SK-N-MC (cell line): ENCODE measurements at regions not wholly inside any gene's neighbourhood (a gene's known extent, or its start where the extent isn't known, plus 50 kb on each side); places are given as distances from the start of the nearest gene placed in this dataset.

Experiments used
- DNase-seq: peaks from one replicate; pipeline ENCODE4 v3.0.0-alpha.2; 2011; ENCODE audit warnings: low read depth, low spot score
- H3K27ac ChIP-seq: fragments of 200-600 bp; sonication (generic); 2 replicates; pipeline ENCODE4 v1.5.1; 2016; ENCODE audit warnings: mixed run types
- H3K36me3 ChIP-seq: fragments of 200-600 bp; sonication (generic); 2 replicates; pipeline ENCODE4 v1.6.1; 2017; ENCODE audit warnings: antibody characterized with exemption, low read length, mixed read lengths; ENCODE audit not compliant: insufficient read depth
- H3K4me3 ChIP-seq: fragments of 200-600 bp; sonication (generic); 2 replicates; pipeline ENCODE4 v1.5.1; 2016
- H3K9ac ChIP-seq: fragments of 200-600 bp; sonication (generic); 2 replicates; pipeline ENCODE4 v1.8.0; 2017; ENCODE audit warnings: mixed run types, mixed read lengths; ENCODE audit not compliant: insufficient read length
- H3K9me3 ChIP-seq: fragments of 200-600 bp; sonication (generic); 2 replicates; pipeline ENCODE4 v1.6.1; 2017; ENCODE audit warnings: low read depth, mild to moderate bottlenecking, antibody characterized with exemption, low read length, moderate library complexity, mixed read lengths
- EZH2 ChIP-seq: fragments of 200-600 bp; sonication (generic); IDR thresholded peaks from one replicate; pipeline ENCODE4 v1.6.1; 2017; ENCODE audit warnings: antibody characterized with exemption
- FOXP2 ChIP-seq: optimal IDR thresholded peaks from 2 replicates; pipeline ENCODE3; 2011; ENCODE audit warnings: mild to moderate bottlenecking, moderate library complexity; ENCODE audit not compliant: insufficient read depth; ENCODE audit errors: extremely low read length, control extremely low read depth
- POLR2AphosphoS5 ChIP-seq: IDR thresholded peaks from 2 replicates; pipeline ENCODE4 v1.6.1; 2012; ENCODE audit warnings: mild to moderate bottlenecking, low read depth, low read length, borderline replicate concordance

- TF ChIP-seq FOXP2 (no peak), EZH2 (no peak), POLR2AphosphoS5 (no peak)
- no peaks in the 10 kb centered on the region for H3K9me3 ChIP-seq
- H3K9ac ChIP-seq, result no peak overlapping the region
- DNase-seq, result no peak
- no peaks in the 10 kb centered on the region for H3K36me3 ChIP-seq
- H3K4me3 ChIP-seq, result no peak overlapping the region
- H3K27ac ChIP-seq, result no peak overlapping the region
Observed at GRCh38 chr7:21361413-21362125, 66.3 kb upstream of the SP4 start.

DNA sequence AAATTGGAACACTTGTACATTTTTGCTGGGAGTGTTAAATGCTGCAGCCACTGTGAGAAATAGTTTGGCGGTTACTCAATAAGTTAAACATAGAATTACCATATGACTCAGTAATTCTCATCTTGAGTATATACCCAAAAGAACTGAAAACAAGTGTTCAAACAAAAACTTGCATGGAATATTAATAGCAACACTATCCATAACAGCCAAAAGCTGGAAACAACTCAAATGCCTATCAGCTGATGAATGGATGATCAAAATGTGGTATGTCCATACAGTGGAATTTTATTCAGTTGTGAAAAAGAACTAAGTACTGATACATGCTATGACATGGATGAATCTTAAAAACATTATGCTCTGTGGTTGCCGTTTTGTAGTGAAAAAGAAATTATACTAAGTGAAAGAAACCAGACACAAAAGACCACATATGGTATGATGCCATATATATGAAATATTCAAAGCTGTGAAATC lies 63.0 kb upstream of the SP4 start:
- Histone ChIP-seq H3K36me3 (no peaks in the 10 kb centered on the region), H3K9me3 (no peaks in the 10 kb centered on the region), H3K9ac (no peak overlapping the region), H3K4me3 (no peak overlapping the region), H3K27ac (no peak overlapping the region)
- TF ChIP-seq POLR2AphosphoS5, result no peak
- TF ChIP-seq EZH2, result no peak
- no peak for TF ChIP-seq FOXP2
- no peak for DNase-seq

DNA sequence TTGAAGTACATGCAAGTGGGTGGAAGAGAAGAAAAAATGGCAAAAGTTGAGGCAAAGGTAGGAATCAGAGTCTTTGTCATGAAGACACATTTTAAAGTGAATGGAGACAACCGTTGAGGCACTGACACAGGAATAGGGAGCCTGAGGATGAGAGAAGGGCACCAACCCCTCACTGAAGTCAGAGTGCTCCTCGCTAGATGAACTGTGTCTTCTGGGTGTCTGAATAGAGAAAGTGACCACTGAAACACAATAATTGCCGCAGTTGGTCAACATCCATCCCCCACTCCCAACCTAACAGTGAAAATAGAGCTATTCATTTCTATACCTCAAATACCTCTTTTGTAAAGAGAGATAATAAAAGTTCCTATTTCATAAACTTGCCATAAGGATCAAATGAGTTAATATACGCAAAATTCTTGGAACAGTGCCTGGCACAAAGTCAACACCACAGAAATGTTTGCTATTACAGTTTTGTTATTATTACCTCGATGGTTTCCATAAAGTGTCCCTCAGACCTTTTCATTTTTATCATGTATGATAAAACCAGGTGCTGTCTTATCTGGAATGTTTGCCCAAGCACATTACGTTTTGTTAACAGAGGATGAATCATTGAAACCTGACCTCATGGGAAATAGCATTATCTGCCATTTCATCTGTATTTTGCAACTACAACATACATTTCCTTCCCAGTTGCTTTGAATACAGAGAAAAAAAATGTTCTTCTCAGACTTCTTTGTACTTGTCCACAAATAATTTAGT lies 61.8 kb upstream of the SP4 start:
- no peak for DNase-seq
- H3K9me3 ChIP-seq, result no peaks in the 10 kb centered on the region
- no peak overlapping the region for H3K9ac ChIP-seq
- H3K4me3 ChIP-seq, result no peak overlapping the region
- H3K27ac ChIP-seq, result no peak overlapping the region
- H3K36me3 ChIP-seq, result no peaks in the 10 kb centered on the region
- TF ChIP-seq FOXP2 (no peak), EZH2 (no peak), POLR2AphosphoS5 (no peak)

- Histone ChIP-seq H3K36me3 (no peaks in the 10 kb centered on the region), H3K4me3 (no peak overlapping the region), H3K27ac (no peak overlapping the region), H3K9me3 (no peaks in the 10 kb centered on the region), H3K9ac (no peak overlapping the region)
- no peak for DNase-seq
- no peak for TF ChIP-seq POLR2AphosphoS5
- no peak for TF ChIP-seq FOXP2
- TF ChIP-seq EZH2, result no peak
Observed at GRCh38 chr7:21367081-21367480, 60.8 kb upstream of the SP4 start.

GRCh38 chr7:21367537-21367936 lies 60.3 kb upstream of the SP4 start:
- H3K9ac ChIP-seq, result no peak overlapping the region
- H3K4me3 ChIP-seq, result no peak overlapping the region
- DNase-seq, result no peak
- H3K36me3 ChIP-seq, result no peaks in the 10 kb centered on the region
- no peak overlapping the region for H3K27ac ChIP-seq
- H3K9me3 ChIP-seq, result no peaks in the 10 kb centered on the region
- TF ChIP-seq POLR2AphosphoS5, result no peak
- TF ChIP-seq EZH2, result no peak
- no peak for TF ChIP-seq FOXP2

- Histone ChIP-seq H3K9ac (no peak overlapping the region), H3K27ac (no peak overlapping the region), H3K4me3 (no peak overlapping the region), H3K36me3 (no peaks in the 10 kb centered on the region), H3K9me3 (no peaks in the 10 kb centered on the region)
- no peak for TF ChIP-seq EZH2
- DNase-seq, result no peak
Observed at GRCh38 chr7:21368317-21368716, 59.6 kb upstream of the SP4 start.

GRCh38 chr7:21370283-21370982 lies 57.5 kb upstream of the SP4 start:
- TF ChIP-seq FOXP2 (no peak), EZH2 (no peak), POLR2AphosphoS5 (no peak)
- Histone ChIP-seq H3K4me3 (no peak overlapping the region), H3K27ac (no peak overlapping the region), H3K9ac (no peak overlapping the region), H3K9me3 (no peaks in the 10 kb centered on the region), H3K36me3 (no peaks in the 10 kb centered on the region)
- no peak for DNase-seq

- TF ChIP-seq FOXP2, result no peak
- no peak for TF ChIP-seq POLR2AphosphoS5
- TF ChIP-seq EZH2, result no peak
- no peaks in the 10 kb centered on the region for H3K9me3 ChIP-seq
- DNase-seq, result no peak
- H3K36me3 ChIP-seq, result no peaks in the 10 kb centered on the region
- no peak overlapping the region for H3K27ac ChIP-seq
- no peak overlapping the region for H3K9ac ChIP-seq
- H3K4me3 ChIP-seq, result no peak overlapping the region
Observed at GRCh38 chr7:21371360-21371759, 56.5 kb upstream of the SP4 start.

DNA sequence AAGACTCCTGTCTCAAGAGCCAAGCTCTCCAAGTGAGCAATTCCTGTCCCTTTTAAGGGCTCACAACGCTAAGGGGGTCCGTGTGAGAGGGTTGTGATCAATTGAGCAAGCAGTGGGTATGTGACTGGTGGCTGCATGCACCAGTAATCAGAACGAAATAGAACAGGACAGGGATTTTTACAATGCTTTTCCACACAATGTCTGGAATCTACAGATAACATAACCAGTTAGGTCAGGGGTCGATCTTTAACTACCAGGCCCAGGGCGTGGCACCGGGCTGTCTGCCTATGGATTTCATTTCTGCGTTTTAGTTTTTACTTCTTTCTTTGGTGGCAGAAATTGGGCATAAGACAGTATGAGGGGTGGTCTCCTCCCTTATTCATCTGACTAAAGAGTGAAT lies 54.9 kb upstream of the SP4 start:
- no peak for DNase-seq
- Histone ChIP-seq H3K9ac (no peak overlapping the region), H3K4me3 (no peak overlapping the region), H3K9me3 (no peaks in the 10 kb centered on the region), H3K27ac (no peak overlapping the region), H3K36me3 (no peaks in the 10 kb centered on the region)
- no peak for TF ChIP-seq FOXP2
- no peak for TF ChIP-seq EZH2
- TF ChIP-seq POLR2AphosphoS5, result no peak
